Fibroblast of pulmonary artery (primary cell): ENCODE measurements at regions not wholly inside any gene's neighbourhood (a gene's known extent, or its start where the extent isn't known, plus 50 kb on each side); places are given as distances from the start of the nearest gene placed in this dataset.
A peak's percentile ranks its signal among the peaks of the same experiment; 100 is the strongest.

Experiments
- DNase-seq: peaks from one replicate; pipeline ENCODE4 v3.0.0-alpha.2; 2010; ENCODE audit warnings: low read depth
- H3K4me3 ChIP-seq: replicated peaks from 2 replicates; pipeline ENCODE4 v1.5.1; 2011; ENCODE audit warnings: low read depth, mild to moderate bottlenecking, control low read depth, low read length, moderate library complexity
- CTCF ChIP-seq: IDR thresholded peaks from 2 replicates; pipeline ENCODE4 v1.5.1; 2011; ENCODE audit warnings: mild to moderate bottlenecking, control low read depth, low read length, inconsistent platforms; ENCODE audit errors: missing control alignments

GRCh38 chr11:64484191-64485022 is 71.3 kb upstream of the SLC22A11 start:
- no peak for DNase-seq
- no peak overlapping the region for H3K4me3 ChIP-seq
- no peak for TF ChIP-seq CTCF

- H3K4me3 ChIP-seq, result no peak overlapping the region
- TF ChIP-seq CTCF, result no peak
- DNase-seq, result no peak
Measured at GRCh38 chr11:64485074-64485473, 70.7 kb upstream of the SLC22A11 start.

DNA sequence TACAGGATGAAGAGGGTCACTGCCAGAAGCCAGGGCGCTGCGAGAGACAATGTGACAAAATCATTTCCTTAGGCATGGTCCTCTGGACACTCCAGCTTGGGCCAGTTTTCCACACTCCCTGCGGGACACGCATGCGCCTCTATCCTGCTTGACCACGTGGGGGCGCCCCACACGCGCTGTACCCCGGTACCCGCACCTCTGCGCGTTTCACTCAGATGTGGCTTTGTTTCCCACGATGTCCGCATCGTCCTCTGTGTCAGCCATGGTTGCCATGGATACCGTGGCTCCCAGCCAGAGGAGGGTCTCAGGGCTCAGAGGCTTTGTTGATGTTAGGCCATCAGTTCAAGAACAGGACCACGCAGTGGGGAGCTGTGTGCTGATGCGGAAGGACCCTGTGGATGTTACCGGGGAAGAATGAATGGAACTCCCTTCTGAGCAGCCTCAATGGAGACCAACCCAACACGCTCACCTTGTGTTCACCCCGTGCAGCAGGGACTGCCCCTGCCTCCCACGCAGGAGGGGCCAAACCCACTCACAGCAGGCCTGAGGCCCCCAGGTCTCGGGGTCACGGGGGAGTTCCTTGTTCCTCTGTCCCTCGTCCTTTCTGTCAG is 65.8 kb upstream of the SLC22A11 start:
- peak; percentile 43 for DNase-seq
- H3K4me3 ChIP-seq, result no peak overlapping the region
- peak; percentile 62 for TF ChIP-seq CTCF

DNA sequence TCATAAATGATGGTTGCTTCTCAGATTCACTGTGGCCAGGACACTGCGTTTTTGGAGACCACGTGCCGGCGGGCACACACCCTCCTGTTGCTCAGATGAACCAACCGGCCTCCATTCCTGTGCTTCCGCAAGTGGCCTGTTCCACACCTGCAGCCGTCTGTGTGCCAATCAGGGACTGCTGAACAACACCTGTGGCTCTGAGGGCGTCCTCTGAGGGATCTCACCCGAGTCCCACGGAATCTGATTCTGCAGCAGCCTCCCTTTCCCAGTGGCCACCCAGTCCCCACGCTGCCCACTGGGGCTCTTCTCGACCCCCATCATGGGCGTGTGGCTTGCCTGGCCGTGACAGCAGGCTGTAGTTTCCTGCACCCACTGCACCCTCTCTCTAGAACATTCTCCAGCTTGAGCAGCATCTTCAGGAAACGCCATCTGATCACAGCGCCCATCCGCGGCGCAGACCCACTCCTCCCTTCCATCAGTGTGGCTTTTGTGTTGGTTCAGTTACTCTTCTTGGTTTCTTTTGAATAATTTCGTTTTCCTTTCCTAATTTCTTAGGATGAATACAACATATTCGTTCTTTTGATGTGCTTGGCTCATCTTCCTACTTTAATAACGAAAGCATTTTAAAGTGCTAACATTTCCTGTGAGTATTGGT is 65.1 kb upstream of the SLC22A11 start:
- TF ChIP-seq CTCF, result no peak
- DNase-seq, result no peak
- H3K4me3 ChIP-seq, result no peak overlapping the region

GRCh38 chr11:64492561-64492960 is 63.2 kb upstream of the SLC22A11 start:
- no peak for TF ChIP-seq CTCF
- DNase-seq, result no peak

GRCh38 chr11:64498136-64498535 is 57.6 kb upstream of the SLC22A11 start:
- no peak for TF ChIP-seq CTCF
- DNase-seq, result no peak
- H3K4me3 ChIP-seq, result no peak overlapping the region

More at GRCh38 chr11:64492561-64492960, 63.2 kb upstream of the SLC22A11 start:
- H3K4me3 ChIP-seq, result no peak overlapping the region
